ENCODE measurements at regions not wholly inside any gene's neighbourhood (a gene's known extent, or its start where the extent isn't known, plus 50 kb on each side); places are given as distances from the start of the nearest gene placed in this dataset.

GRCh38 chr5:38707352-38708210 is 138.2 kb upstream of the OSMR start:
- Mint-ChIP-seq H3K27ac (no peak overlapping the region), H3K4me1 (ENCODE audit: low read depth) (no peaks in the 10 kb centered on the region), H3K4me3 (no peak overlapping the region), H3K9me3 (no peaks in the 10 kb centered on the region), H3K27me3 (ENCODE audit: low read depth) (peaks cover 5% of the 10 kb centered on the region), H3K36me3 (ENCODE audit: low read depth) (no peaks in the 10 kb centered on the region)
- DNase-seq (ENCODE audit: low spot score): no peak

GRCh38 chr5:38709678-38710306 is 136.0 kb upstream of the OSMR start:
- no peaks in the 10 kb centered on the region for H3K36me3 Mint-ChIP-seq (ENCODE audit: low read depth)
- H3K27me3 Mint-ChIP-seq (ENCODE audit: low read depth): no peaks in the 10 kb centered on the region
- no peaks in the 10 kb centered on the region for H3K9me3 Mint-ChIP-seq
- no peaks in the 10 kb centered on the region for H3K4me1 Mint-ChIP-seq (ENCODE audit: low read depth)
- H3K4me3 Mint-ChIP-seq: no peak overlapping the region
- no peak overlapping the region for H3K27ac Mint-ChIP-seq
- no peak for DNase-seq (ENCODE audit: low spot score)

GRCh38 chr5:38710627-38711026 is 135.2 kb upstream of the OSMR start:
- no peak for DNase-seq (ENCODE audit: low spot score)
- H3K4me3 Mint-ChIP-seq: no peak overlapping the region
- no peaks in the 10 kb centered on the region for H3K4me1 Mint-ChIP-seq (ENCODE audit: low read depth)
- H3K36me3 Mint-ChIP-seq (ENCODE audit: low read depth): no peaks in the 10 kb centered on the region
- no peaks in the 10 kb centered on the region for H3K9me3 Mint-ChIP-seq
- H3K27me3 Mint-ChIP-seq (ENCODE audit: low read depth): no peaks in the 10 kb centered on the region
- no peak overlapping the region for H3K27ac Mint-ChIP-seq

- no peak for DNase-seq (ENCODE audit: low spot score)
- Mint-ChIP-seq H3K4me1 (ENCODE audit: low read depth) (no peaks in the 10 kb centered on the region), H3K36me3 (ENCODE audit: low read depth) (no peaks in the 10 kb centered on the region), H3K27me3 (ENCODE audit: low read depth) (no peaks in the 10 kb centered on the region), H3K4me3 (no peak overlapping the region), H3K27ac (no peak overlapping the region), H3K9me3 (no peaks in the 10 kb centered on the region)
Observed at GRCh38 chr5:38712391-38712790, 133.4 kb upstream of the OSMR start.

GRCh38 chr5:38714240-38714639 is 131.6 kb upstream of the OSMR start:
- DNase-seq (ENCODE audit: low spot score): no peak
- Mint-ChIP-seq H3K9me3 (no peaks in the 10 kb centered on the region), H3K27ac (no peak overlapping the region)

GRCh38 chr5:38714703-38715355 is 131.0 kb upstream of the OSMR start:
- no peaks in the 10 kb centered on the region for H3K9me3 Mint-ChIP-seq
- no peaks in the 10 kb centered on the region for H3K4me1 Mint-ChIP-seq (ENCODE audit: low read depth)
- no peak overlapping the region for H3K27ac Mint-ChIP-seq
- H3K27me3 Mint-ChIP-seq (ENCODE audit: low read depth): no peaks in the 10 kb centered on the region
- H3K36me3 Mint-ChIP-seq (ENCODE audit: low read depth): no peaks in the 10 kb centered on the region
- DNase-seq (ENCODE audit: low spot score): no peak
- H3K4me3 Mint-ChIP-seq: no peak overlapping the region

More at GRCh38 chr5:38714240-38714639, 131.6 kb upstream of the OSMR start:
- Mint-ChIP-seq H3K27me3 (ENCODE audit: low read depth) (no peaks in the 10 kb centered on the region), H3K4me3 (no peak overlapping the region), H3K36me3 (ENCODE audit: low read depth) (no peaks in the 10 kb centered on the region), H3K4me1 (ENCODE audit: low read depth) (no peaks in the 10 kb centered on the region)

- Mint-ChIP-seq H3K36me3 (ENCODE audit: low read depth) (no peaks in the 10 kb centered on the region), H3K9me3 (no peaks in the 10 kb centered on the region), H3K27me3 (ENCODE audit: low read depth) (no peaks in the 10 kb centered on the region), H3K4me3 (no peak overlapping the region), H3K27ac (no peak overlapping the region), H3K4me1 (ENCODE audit: low read depth) (no peaks in the 10 kb centered on the region)
- DNase-seq (ENCODE audit: low spot score): no peak
Observed at GRCh38 chr5:38715696-38716095, 130.1 kb upstream of the OSMR start.

GRCh38 chr5:38716516-38716915 is 129.3 kb upstream of the OSMR start:
- Mint-ChIP-seq H3K4me3 (no peak overlapping the region), H3K27ac (no peak overlapping the region), H3K9me3 (no peaks in the 10 kb centered on the region), H3K36me3 (ENCODE audit: low read depth) (no peaks in the 10 kb centered on the region), H3K27me3 (ENCODE audit: low read depth) (no peaks in the 10 kb centered on the region), H3K4me1 (ENCODE audit: low read depth) (no peaks in the 10 kb centered on the region)
- no peak for DNase-seq (ENCODE audit: low spot score)

- Mint-ChIP-seq H3K27me3 (ENCODE audit: low read depth) (no peaks in the 10 kb centered on the region), H3K36me3 (ENCODE audit: low read depth) (no peaks in the 10 kb centered on the region), H3K27ac (no peak overlapping the region), H3K4me1 (ENCODE audit: low read depth) (no peaks in the 10 kb centered on the region), H3K9me3 (no peaks in the 10 kb centered on the region), H3K4me3 (no peak overlapping the region)
- no peak for DNase-seq (ENCODE audit: low spot score)
Observed at GRCh38 chr5:38718771-38719391, 126.9 kb upstream of the OSMR start.

- Mint-ChIP-seq H3K36me3 (ENCODE audit: low read depth) (no peaks in the 10 kb centered on the region), H3K4me1 (ENCODE audit: low read depth) (no peaks in the 10 kb centered on the region), H3K9me3 (no peaks in the 10 kb centered on the region), H3K27ac (no peak overlapping the region), H3K27me3 (ENCODE audit: low read depth) (no peaks in the 10 kb centered on the region), H3K4me3 (no peak overlapping the region)
- DNase-seq (ENCODE audit: low spot score): no peak
Observed at GRCh38 chr5:38719403-38719802, 126.4 kb upstream of the OSMR start.

GRCh38 chr5:38719916-38720315 is 125.9 kb upstream of the OSMR start:
- no peaks in the 10 kb centered on the region for H3K9me3 Mint-ChIP-seq
- DNase-seq (ENCODE audit: low spot score): no peak
- H3K4me1 Mint-ChIP-seq (ENCODE audit: low read depth): no peaks in the 10 kb centered on the region
- no peak overlapping the region for H3K27ac Mint-ChIP-seq
- no peaks in the 10 kb centered on the region for H3K27me3 Mint-ChIP-seq (ENCODE audit: low read depth)
- no peak overlapping the region for H3K4me3 Mint-ChIP-seq
- H3K36me3 Mint-ChIP-seq (ENCODE audit: low read depth): no peaks in the 10 kb centered on the region

- no peak for DNase-seq (ENCODE audit: low spot score)
Observed at GRCh38 chr5:38720554-38721361, 125.1 kb upstream of the OSMR start.

GRCh38 chr5:38722918-38723317 is 122.9 kb upstream of the OSMR start:
- no peak for DNase-seq (ENCODE audit: low spot score)

More at GRCh38 chr5:38720554-38721361, 125.1 kb upstream of the OSMR start:
- Mint-ChIP-seq H3K4me1 (ENCODE audit: low read depth) (no peaks in the 10 kb centered on the region), H3K27ac (no peak overlapping the region), H3K27me3 (ENCODE audit: low read depth) (no peaks in the 10 kb centered on the region), H3K36me3 (ENCODE audit: low read depth) (no peaks in the 10 kb centered on the region), H3K4me3 (no peak overlapping the region), H3K9me3 (no peaks in the 10 kb centered on the region)

More at GRCh38 chr5:38722918-38723317, 122.9 kb upstream of the OSMR start:
- Mint-ChIP-seq H3K27ac (no peak overlapping the region), H3K36me3 (ENCODE audit: low read depth) (no peaks in the 10 kb centered on the region), H3K9me3 (no peaks in the 10 kb centered on the region), H3K4me3 (no peak overlapping the region), H3K27me3 (ENCODE audit: low read depth) (no peaks in the 10 kb centered on the region), H3K4me1 (ENCODE audit: low read depth) (no peaks in the 10 kb centered on the region)

Data from T-helper 2 cell treated with Interferon-gamma antibody and Interleukin-4, amounts not matched to agents 5 μg/mL and 100 μg/mL, for 36 hours (primary cell).